HG03103 (cell line): ENCODE measurements at regions not wholly inside any gene's neighbourhood (a gene's known extent, or its start where the extent isn't known, plus 50 kb on each side); places are given as distances from the start of the nearest gene placed in this dataset.
"Not testable (repeated sequence)": the region's sequence is repeated elsewhere in the genome, so short reads cannot be mapped to it uniquely, and the experiment has no call there.

Experiments
- ATAC-seq: cut with Tn5 transposase; IDR thresholded peaks from one replicate; pipeline ENCODE4 v1.9.1; 2021; ENCODE audit warnings: low read depth; ENCODE audit not compliant: unreplicated experiment

- ATAC-seq = no peak
Measured at GRCh38 chr12:131399000-131399399, 311.9 kb upstream of the SFSWAP start.

- ATAC-seq = not testable (repeated sequence)
Measured at GRCh38 chr12:131400668-131401294, 310.1 kb upstream of the SFSWAP start.

GRCh38 chr12:131401907-131402633, 308.8 kb upstream of the SFSWAP start:
- not testable (repeated sequence) for ATAC-seq

GRCh38 chr12:131402781-131403396, 308.0 kb upstream of the SFSWAP start:
- ATAC-seq = no peak

- ATAC-seq = no peak
Measured at GRCh38 chr12:131403676-131404075, 307.2 kb upstream of the SFSWAP start.

- ATAC-seq = no peak
Measured at GRCh38 chr12:131404705-131405104, 306.2 kb upstream of the SFSWAP start.

GRCh38 chr12:131407221-131408035, 303.5 kb upstream of the SFSWAP start:
- ATAC-seq = no peak

- ATAC-seq = no peak
Measured at GRCh38 chr12:131408036-131408365, 302.9 kb upstream of the SFSWAP start.

GRCh38 chr12:131408484-131408883, 302.4 kb upstream of the SFSWAP start:
- no peak for ATAC-seq

GRCh38 chr12:131409211-131409610, 301.7 kb upstream of the SFSWAP start:
- no peak for ATAC-seq

GRCh38 chr12:131411827-131412226, 299.1 kb upstream of the SFSWAP start:
- ATAC-seq = not testable (repeated sequence)

- no peak for ATAC-seq
Measured at GRCh38 chr12:131413006-131413405, 297.9 kb upstream of the SFSWAP start.

- no peak for ATAC-seq
Measured at GRCh38 chr12:131413471-131413870, 297.4 kb upstream of the SFSWAP start.

- ATAC-seq = not testable (repeated sequence)
Measured at GRCh38 chr12:131414155-131414922, 296.6 kb upstream of the SFSWAP start.

- ATAC-seq = no peak
Measured at GRCh38 chr12:131415781-131416180, 295.1 kb upstream of the SFSWAP start.

- no peak for ATAC-seq
Measured at GRCh38 chr12:131418121-131418520, 292.8 kb upstream of the SFSWAP start.

GRCh38 chr12:131418884-131419283, 292.0 kb upstream of the SFSWAP start:
- ATAC-seq = no peak

- ATAC-seq = no peak
Measured at GRCh38 chr12:131420867-131421447, 289.9 kb upstream of the SFSWAP start.

GRCh38 chr12:131421509-131422186, 289.2 kb upstream of the SFSWAP start:
- no peak for ATAC-seq

GRCh38 chr12:131422187-131422520, 288.7 kb upstream of the SFSWAP start:
- no peak for ATAC-seq
